Upper lobe of left lung (tissue), 4 donors: ENCODE measurements at regions not wholly inside any gene's neighbourhood (a gene's known extent, or its start where the extent isn't known, plus 50 kb on each side); places are given as distances from the start of the nearest gene placed in this dataset.
"Not testable (repeated sequence)": the region's sequence is repeated elsewhere in the genome, so short reads cannot be mapped to it uniquely, and the experiment has no call there.

Source experiments
- CTCF ChIP-seq, 6 experiments: fragments of 450-650 bp in 4 of 6; fragments of 200-600 bp in 2 of 6; sonication (generic) in 2 of 6; IDR thresholded peaks; one replicate each; pipeline ENCODE4 v1.5.1; 2016 to 2019; ENCODE audit warnings: antibody characterized with exemption in 6 of 6
- EP300 ChIP-seq, 4 donors: sonication (generic); formaldehyde crosslinking; IDR thresholded peaks; one replicate each; pipeline ENCODE4 v1.5.1; 2017; ENCODE audit warnings: antibody characterized with exemption in 4 of 4, control low read depth in 2 of 4
- POLR2AphosphoS5 ChIP-seq, 2 donors: sonication (generic); formaldehyde crosslinking; IDR thresholded peaks; one replicate each; pipeline ENCODE4 v1.5.1; 2017; ENCODE audit warnings: antibody characterized with exemption in 2 of 2

- TF ChIP-seq EP300, CTCF, POLR2AphosphoS5 (IDR thresholded peaks at IDR 0.05): not testable (repeated sequence)
These were observed 92.6 kb upstream of the GPR39 start for GRCh38 chr2:132324005-132324404.
